GM23248 (cell line): ENCODE measurements at regions not wholly inside any gene's neighbourhood (a gene's known extent, or its start where the extent isn't known, plus 50 kb on each side); places are given as distances from the start of the nearest gene placed in this dataset.

Experiments
- EZH2 ChIP-seq: fragments of 200-600 bp; sonication (generic); IDR thresholded peaks from 2 replicates; pipeline ENCODE4 v1.6.1; 2018; ENCODE audit warnings: antibody characterized with exemption, mild to moderate bottlenecking; ENCODE audit not compliant: insufficient read depth, poor library complexity, severe bottlenecking
- EZH2phosphoT487 ChIP-seq: fragments of 200-600 bp; sonication (generic); IDR thresholded peaks from 2 replicates; pipeline ENCODE4 v1.6.1; 2018; ENCODE audit warnings: antibody characterized with exemption, moderate library complexity, mild to moderate bottlenecking, low read depth; ENCODE audit not compliant: insufficient read depth

GRCh38 chr3:189446959-189447560, 184.1 kb upstream of the TP63 start:
- TF ChIP-seq EZH2 = no peak
- no peak for TF ChIP-seq EZH2phosphoT487
